Hindlimb muscle (tissue), 1 donor: ENCODE measurements at regions not wholly inside any gene's neighbourhood (a gene's known extent, or its start where the extent isn't known, plus 50 kb on each side); places are given as distances from the start of the nearest gene placed in this dataset.
"Not testable (repeated sequence)": the region's sequence is repeated elsewhere in the genome, so short reads cannot be mapped to it uniquely, and the experiment has no call there.

Experiments
- DNase-seq: peaks from one replicate; pipeline ENCODE4 v3.0.0-alpha.2; 2013

- no peak for DNase-seq
Measured at GRCh38 chr7:48992816-48993215, 68.5 kb downstream of the CDC14C start.

GRCh38 chr7:49001610-49002033, 77.3 kb downstream of the CDC14C start:
- DNase-seq, result no peak

- no peak for DNase-seq
Measured at GRCh38 chr7:49010717-49011116, 86.4 kb downstream of the CDC14C start.

GRCh38 chr7:49014870-49015269, 90.5 kb downstream of the CDC14C start:
- DNase-seq, result no peak

GRCh38 chr7:49020145-49020544, 95.8 kb downstream of the CDC14C start:
- no peak for DNase-seq

GRCh38 chr7:49022448-49022847, 98.1 kb downstream of the CDC14C start:
- no peak for DNase-seq

- no peak for DNase-seq
Measured at GRCh38 chr7:49023345-49024328, 99.3 kb downstream of the CDC14C start.

- DNase-seq, result no peak
Measured at GRCh38 chr7:49030221-49030620, 105.9 kb downstream of the CDC14C start.

- DNase-seq, result not testable (repeated sequence)
Measured at GRCh38 chr7:49033140-49033539, 108.8 kb downstream of the CDC14C start.

- no peak for DNase-seq
Measured at GRCh38 chr7:49037346-49038210, 113.2 kb downstream of the CDC14C start.

- DNase-seq, result no peak
Measured at GRCh38 chr7:49038821-49039358, 114.5 kb downstream of the CDC14C start.

- DNase-seq, result no peak
Measured at GRCh38 chr7:49060743-49061142, 136.4 kb downstream of the CDC14C start.

GRCh38 chr7:49074538-49074937, 150.2 kb downstream of the CDC14C start:
- no peak for DNase-seq

- DNase-seq, result no peak
Measured at GRCh38 chr7:49080896-49081475, 156.6 kb downstream of the CDC14C start.

- no peak for DNase-seq
Measured at GRCh38 chr7:49088017-49088416, 163.7 kb downstream of the CDC14C start.

GRCh38 chr7:49089717-49090116, 165.4 kb downstream of the CDC14C start:
- DNase-seq, result no peak

- no peak for DNase-seq
Measured at GRCh38 chr7:49091089-49091488, 166.7 kb downstream of the CDC14C start.

GRCh38 chr7:49091519-49091918, 167.2 kb downstream of the CDC14C start:
- no peak for DNase-seq

- DNase-seq, result no peak
Measured at GRCh38 chr7:49093218-49093617, 168.9 kb downstream of the CDC14C start.

- no peak for DNase-seq
Measured at GRCh38 chr7:49094866-49095265, 170.5 kb downstream of the CDC14C start.

- DNase-seq, result no peak
Measured at GRCh38 chr7:49099587-49100326, 175.4 kb downstream of the CDC14C start.
